Germinal center (tissue), 1 donor: ENCODE measurements at regions not wholly inside any gene's neighbourhood (a gene's known extent, or its start where the extent isn't known, plus 50 kb on each side); places are given as distances from the start of the nearest gene placed in this dataset.
A peak's percentile ranks its signal among the peaks of the same experiment; 100 is the strongest.
"Not testable (repeated sequence)": the region's sequence is repeated elsewhere in the genome, so short reads cannot be mapped to it uniquely, and the experiment has no call there.

Source experiments
- DNase-seq: peaks from one replicate; pipeline ENCODE4 v3.0.0; 2012; ENCODE audit warnings: mixed read lengths, low spot score

DNA sequence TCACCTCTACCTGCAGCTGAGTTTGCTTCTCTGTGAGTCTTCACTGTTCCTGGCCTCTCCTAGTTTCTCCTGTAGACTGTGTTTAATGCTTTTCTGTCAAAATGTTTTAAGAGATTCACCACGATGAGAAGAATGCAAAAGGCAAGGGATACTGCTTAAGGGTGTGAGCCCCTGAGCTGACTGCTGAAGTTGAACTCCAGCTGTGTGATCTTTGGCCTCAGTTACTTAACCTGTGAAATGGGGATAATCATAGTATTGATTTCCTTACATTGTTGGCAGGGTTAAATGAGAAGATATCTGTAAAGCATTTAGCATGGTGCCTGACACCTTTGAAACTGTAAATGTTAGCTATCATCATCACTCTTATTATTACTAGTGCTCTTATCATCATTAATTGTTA, 230.2 kb upstream of the MYLIP start:
- DNase-seq: no peak

DNA sequence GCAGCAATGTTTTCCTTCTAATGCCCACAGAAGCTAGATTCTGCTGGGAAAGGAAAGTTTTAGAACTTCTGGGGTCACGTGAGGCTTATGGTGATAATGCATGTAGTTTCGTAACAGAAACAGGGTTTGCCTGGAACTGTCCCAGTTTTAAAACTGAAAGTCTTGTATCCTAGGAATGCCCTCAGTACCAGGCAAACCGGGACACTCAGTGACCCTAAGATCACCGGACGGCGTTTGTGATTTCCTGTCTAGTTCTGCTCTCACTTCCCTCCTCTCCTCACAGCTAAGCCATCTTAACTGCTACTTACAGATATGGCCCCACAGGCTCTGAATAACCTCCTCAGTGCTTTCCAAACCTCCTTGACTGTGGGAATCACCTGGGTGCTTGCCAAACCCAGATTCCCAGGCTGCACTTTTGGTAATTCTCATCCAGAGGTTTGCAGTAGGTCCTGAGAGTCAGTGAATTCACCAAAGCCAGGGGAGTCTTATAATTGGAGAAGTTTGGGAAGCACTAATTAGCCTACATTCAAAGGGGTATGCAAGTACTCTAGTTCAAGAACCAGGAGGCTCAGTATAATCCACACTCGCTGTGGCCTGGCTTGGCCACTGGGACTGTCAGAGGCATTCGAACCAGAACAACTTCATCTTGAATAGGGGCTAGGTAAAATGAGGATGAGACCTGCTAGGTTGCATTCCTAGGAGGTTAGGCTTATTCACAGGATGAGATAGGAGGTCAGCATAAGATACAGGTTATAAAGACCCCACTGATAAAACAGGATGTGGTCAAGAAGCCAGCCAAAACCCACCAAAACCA, 231.6 kb upstream of the MYLIP start:
- no peak for DNase-seq

DNA sequence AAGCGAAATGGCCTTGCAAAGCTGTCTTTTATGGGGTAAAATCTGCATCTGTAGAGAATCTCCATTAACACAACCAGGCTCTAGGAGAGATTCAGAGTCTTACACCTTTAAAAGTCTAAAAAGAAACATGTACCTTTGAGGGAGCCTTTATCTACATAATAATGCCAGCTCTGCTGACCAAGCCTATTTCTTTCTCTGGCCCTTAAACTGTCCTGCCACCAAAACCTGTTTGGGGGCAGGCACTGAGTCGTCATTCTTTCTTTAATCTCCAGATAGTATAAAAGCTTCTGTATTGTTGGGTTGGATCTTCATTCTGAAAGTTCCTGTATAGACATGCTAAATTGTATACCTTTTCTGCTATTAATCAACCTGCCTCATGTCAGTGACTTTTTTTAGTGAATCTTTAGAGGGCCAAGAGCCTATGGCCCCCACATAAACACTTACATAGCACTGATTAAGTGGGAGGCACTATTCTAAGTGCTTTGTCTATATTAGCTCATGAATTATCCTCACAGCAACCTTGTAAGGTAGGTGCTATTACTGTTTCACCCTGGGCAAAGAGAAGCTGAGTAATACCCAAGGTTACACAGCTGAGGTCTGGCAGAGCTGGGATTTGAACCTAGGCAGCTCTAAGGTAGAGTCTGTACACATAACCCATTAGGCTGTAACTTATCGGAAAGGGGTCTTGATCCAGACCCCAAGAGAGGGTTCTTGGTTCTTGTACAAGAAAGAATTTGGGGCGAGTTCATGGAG, 232.3 kb upstream of the DTNBP1 start:
- no peak for DNase-seq

DNA sequence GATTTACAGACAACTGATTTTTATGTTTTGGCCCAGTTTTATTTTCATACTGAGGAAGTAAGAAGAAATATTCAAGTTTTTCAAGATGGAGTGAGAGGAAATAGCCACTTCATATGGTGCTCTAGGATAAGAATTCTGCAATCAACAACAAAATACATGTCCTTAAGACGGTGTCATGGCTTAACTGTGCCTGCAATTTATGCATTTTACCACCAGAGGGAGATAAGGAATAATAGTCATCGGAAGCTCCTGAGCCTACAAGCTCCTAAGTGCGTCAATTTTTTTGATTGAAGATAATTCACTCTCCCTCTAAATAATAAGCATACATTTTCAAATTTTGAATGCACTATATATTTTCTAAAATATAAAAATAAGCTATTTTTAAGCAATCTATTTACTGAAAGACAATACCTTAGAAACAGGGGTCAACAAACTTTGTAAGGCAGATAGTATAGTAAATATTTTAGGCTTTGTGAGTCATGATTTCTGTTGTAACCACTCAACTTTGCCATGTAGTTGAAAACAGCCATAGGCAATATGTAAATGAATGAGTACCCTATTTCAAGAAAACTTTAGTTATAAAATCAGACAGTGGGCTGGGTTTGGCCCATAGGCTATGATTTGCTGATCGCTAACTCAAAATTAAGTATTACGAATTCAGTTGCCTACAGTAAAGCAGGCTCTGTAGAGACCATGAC, 230.9 kb upstream of the DTNBP1 start:
- DNase-seq: peak; percentile 51

DNA sequence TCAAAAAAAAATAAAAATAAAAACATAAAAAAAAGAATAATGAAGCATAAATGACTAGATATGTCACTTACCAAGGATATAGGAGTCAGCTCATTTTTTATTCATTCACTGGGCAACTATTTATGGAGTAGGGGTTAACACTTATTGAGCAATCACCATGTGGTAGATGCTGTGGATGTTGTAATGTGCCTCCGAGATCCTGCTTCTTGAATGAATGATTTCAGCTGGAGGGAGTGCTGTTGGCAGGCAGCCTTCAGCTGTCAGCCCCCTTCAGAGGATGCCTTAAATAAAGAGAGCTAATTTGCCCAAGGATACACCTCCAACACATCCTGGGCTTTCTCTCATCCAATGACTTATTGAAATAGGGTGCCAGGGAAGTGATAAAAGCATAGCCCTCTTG, 229.5 kb upstream of the DTNBP1 start:
- DNase-seq: no peak

DNA sequence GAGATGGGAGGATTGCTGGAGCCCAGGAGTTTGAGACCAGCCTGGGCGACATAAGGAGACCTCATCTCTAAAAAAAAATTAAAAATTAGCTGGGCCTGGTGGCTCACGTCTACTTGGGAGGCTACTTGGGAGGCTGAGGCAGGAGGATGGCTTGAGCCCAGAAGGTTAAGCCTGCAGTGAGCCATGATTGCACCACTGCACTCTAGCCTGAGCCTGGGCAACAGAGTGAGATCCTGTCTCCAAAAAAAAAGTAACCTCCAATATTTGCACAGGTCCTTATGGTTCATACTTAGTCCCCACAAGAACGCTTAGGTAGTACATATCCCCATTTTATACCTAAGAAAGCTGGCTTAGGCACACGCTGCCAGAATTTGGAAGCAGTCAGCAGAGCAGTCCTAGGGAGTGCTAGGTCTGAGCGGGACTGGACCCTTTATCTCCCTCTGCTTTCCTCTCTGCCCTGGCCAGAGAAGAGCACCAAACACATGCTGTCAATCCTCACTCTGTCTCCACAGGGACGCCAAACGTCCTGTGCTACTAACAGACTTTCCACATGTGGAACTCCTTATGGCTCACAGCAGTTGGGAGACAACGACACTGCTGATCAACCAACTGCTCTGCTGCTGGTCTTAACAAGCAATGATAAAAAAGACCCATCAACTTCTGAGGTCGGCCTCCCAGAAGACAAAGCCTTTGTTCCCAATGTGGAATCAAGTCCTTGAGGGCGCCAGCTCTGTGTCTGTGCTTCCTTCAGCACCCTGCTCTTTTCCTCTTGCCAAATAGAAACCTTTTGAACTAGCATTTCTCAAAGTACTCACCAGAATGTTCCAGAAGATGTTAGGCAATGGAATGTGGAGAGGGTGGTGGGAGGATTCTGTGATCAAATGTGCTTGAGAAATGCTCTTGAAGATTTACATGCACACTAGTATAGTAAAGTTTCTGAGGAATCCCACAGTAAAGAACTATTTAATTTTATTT, 226.3 kb upstream of the DTNBP1 start:
- DNase-seq: no peak

DNA sequence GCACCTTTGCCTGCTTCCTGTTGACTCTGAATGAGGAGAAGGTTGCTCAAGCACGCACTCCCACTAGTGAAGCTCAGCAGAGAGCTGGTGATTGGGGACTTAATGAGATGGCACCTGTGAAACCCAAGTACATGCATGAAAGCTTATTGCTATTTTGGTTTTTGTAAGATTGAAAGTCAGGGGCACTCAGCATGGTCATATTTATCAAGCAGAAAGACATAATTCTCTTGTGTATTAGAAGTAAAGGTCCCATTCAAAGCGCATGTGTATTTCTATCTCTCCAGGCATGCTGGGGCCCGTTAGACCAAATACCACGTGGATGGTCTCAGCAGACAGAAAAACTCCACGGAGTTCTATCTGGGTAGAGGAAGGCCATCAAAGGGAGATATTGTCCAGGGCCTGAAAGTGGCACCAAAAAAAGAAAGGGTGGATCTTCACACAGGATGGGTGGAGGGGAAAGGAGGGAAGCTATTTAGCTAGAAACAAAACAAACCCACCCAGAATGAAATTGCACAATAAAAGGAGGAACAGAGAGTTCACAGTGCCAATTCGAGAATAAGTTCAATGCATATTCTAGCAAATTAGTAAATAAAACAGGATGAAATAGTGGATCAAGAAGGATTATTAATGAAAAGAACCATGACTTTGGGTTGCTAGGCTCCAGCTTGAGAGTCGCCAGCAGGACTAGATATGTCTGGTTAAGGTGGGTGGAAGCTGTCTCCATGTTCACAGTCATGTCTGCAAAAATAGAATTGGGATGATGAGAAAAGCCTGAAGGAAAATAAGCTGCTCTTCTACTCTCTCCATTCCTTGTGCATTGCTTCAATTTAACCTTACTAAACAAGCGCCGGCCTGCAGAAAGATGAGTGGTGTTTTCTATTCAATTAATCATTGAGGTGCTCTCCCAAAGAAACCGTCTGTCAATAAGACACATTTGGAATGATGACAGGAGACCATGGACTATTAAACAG, 224.9 kb upstream of the DTNBP1 start:
- peak; percentile 46 for DNase-seq

DNA sequence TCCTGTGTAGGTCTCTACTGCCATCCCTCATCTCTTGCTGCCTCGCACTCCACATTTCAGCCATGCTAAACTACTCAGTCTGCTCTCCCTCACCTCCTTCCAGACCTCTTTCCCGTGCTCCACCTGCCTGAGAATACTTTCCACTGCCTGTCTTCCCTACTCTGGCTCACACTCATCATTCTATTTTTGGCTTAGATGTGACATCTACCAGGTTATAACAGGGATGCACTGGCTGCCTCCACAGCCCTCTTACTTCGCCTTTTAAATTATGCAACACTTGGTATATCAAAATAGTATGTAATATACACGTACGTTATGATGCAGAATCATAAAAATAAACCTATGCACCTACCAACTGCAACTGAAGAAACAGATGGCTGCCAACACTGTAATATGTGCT, 222.8 kb upstream of the DTNBP1 start:
- no peak for DNase-seq

DNA sequence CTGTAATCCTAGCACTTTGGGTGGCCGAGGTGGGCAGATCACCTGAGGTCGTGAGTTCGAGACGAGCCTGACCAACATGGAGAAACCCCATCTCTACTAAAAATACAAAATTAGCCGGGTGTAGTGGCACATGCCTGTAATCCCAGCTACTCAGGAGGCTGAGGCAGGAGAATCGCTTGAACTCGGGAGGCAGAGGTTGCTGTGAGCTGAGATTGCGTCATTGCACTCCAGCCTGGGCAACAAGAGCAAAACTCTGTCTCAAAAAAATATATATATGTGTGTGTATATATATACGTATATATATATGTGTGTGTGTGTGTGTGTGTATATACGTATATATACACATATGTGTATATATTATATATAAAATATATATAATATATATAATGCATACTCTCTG, 220.8 kb upstream of the DTNBP1 start:
- DNase-seq: not testable (repeated sequence)

DNA sequence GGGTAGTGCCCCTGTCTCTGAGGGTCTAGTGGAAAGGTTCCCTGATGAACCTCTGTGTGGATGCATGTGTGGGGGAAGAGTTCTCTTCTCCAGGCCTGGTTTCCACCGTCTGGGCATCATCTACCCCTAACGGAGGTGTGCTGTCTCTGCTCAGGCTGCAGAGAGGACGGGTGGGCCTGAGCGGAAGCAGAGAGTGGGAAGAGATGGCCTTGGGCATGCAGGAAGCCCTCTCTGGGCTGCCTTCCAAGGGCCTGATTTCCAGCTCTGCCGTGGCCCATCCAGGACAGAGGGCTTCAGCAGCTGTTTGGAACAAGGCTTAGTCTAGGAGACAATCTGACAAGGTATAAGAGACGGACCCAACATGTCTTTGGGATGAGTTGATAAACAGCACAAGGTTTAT, 220.1 kb upstream of the DTNBP1 start:
- DNase-seq: no peak

DNA sequence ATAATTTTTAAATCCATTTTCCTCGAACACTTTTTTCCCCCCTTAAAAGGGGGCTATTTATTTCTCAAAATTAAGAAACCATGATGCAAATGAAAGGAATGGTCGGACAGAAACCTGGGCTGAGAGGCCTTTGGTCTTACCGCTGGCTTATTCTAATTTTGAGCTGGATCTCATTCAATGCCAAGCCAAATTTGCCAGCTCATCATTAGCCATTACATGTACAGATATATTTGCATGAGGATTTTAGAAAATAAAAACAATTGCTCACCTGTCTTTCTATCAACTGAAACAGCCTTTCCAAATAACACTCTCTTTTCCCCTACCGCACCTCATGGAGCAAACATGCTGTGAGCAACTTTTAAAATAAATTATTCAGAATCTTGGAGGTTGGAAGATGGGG, 219.5 kb upstream of the DTNBP1 start:
- no peak for DNase-seq

DNA sequence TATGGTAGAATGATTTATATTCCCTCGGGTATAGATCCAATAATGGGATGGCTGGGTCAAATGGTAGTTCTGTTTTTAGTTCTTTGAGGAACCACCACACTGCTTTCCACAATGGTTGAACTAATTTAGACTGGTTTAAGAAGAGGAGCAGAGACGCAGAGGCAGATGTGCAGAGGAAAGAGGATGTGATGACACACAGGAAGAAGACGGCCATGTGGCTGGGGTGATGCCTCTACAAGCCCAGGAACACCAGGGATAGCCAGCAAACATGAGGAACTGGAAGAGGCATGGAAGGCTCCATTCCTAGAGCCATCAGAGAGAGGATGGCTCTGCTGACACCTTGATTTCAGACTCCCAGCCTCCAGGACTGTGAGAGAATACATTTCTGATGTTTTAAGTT, 218.3 kb upstream of the DTNBP1 start:
- no peak for DNase-seq

DNA sequence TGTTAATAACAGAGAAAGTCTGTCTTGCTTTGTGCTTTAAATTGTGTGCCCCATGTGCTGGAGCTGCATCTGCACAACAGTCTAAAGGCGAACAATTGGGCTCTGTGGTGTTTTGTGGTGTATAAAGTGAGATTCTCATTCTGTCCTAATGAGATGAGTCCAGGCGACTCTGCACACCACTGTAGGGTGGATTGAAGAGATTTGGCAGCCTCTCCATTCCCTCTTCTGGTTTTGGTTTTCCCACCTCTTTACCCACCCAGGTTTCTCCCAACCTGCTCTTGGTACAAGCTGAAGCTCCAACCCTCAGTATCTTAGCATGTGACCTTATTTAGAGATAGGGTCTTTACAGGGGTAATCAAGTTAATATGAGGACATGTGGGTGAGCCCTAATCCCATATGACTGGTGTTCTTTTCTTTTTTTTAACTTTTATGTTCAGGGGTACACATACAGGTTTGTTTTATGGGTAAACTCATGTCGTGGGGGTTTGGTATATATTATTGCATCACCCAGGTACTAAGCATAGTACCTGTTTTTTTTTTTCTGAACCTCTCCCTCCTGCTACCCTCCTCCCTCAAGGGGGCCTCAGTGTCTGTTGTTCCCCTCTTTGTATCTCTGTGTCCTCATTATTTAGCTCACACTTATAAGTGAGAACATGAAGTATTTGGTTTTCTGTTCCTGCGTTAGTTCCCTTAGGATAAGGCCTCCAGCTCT, 217.6 kb upstream of the DTNBP1 start:
- DNase-seq: no peak

DNA sequence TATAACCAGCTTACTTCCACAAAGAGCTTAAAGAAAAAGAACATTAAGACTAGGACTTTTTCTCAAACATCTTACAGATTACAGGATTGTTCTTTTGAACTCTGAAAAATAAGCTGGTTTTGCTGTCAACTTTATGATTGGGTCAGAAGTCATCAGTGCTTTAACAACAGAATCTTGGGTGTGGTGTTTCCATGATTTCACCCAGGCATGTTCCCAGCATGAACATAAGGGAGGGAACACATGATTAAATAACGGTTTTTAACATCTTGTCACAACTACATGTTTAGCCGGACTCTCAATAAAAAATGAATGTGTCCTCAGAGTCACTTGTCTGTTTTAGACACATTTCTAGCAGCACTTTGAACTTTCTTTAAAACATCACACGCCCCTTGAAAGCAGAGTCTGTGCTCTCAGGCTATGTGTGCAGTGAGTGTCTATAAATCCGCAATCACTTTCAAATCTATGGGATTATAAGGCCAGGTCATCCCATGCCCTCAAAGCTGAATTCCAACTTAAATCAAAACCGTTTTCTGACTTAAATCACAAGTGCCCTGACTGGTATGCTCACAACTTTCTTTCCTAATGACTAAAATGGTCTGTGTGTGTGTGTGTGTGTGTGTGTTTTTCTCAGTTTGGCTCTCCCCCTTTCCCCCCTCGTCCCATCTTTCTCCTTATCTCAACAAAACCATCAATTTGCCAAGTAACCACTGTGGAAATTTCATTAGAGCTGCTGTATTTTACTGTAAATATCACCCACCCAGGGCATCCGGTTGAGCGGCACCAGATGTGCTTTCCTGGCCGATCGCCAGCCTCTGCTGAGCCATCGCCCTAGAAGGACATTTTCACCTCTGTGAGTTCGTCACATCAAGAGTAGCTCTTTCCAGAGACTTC, 216.8 kb upstream of the DTNBP1 start:
- peak; percentile 43 for DNase-seq

DNA sequence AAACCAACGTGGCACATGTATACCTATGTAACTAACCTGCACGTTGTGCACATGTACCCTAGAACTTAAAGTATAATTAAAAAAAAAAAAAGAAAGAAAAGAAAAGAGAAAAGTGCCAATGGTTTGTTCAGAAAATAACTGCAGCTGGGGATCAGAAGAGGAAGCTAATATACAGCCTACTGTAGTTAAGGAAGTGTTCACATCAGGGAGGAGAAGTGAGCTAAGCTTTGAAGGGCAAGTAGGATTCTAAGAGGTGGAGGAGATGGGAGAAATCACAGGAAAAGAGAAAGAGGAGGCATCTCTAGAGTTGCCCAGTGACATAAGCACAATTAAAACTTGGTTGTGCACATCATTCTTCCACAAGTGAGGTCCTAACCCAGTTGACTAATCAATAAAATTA, 214.4 kb upstream of the DTNBP1 start:
- no peak for DNase-seq

DNA sequence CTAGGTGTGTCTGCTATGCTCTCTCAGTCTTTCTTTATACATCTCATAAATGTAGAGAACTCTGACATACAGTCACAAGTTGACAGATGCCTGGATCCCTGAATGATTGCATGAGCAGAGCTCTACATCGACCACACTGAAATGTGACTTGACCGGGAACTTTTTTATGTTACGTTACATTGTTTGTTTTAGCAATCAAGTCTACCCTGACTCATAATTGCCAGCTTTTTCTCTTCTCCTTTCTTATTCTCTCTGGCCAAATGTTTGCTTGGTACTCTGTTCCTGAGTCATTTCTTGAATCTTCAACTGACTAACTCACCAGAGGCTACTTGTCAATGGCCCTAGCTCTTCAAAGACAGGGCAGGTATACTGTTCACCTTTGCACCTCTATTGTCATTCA, 213.6 kb upstream of the DTNBP1 start:
- no peak for DNase-seq

DNA sequence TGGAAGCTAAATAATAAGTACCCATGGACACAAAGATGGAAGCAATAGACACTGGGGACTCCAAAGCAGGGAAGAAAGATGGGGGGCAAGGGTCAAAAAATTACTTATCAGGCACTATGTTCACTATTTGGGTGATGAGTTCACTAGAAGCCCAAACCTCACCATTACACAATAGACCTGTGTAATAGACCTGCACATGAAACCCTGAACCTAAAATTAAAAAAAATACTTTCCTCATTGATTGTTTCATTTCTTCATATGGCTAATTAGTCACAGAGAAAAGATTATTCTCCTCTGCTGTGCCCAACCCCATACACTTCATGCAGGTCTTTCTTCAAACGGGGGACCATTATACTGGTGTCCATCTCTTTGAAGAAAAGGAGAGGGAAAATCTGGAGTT, 213.0 kb upstream of the DTNBP1 start:
- no peak for DNase-seq

DNA sequence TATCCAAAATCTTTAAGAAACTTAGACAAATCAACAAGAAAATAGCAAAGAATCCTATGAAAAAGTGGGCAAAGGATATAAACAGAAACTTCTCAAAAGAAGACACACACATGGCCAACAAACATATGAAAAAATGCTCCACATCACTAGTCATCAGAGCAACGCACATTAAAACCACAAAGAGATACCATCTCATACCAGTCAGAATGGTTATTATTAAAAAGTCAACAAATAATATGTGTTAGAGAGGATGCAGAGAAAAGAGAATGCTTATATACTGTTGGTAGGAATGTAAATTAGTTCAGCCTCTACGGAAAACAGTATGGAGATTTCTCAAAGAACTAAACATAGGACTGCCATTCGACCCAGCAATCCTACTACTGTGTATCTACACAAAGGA, 212.0 kb upstream of the DTNBP1 start:
- no peak for DNase-seq

DNA sequence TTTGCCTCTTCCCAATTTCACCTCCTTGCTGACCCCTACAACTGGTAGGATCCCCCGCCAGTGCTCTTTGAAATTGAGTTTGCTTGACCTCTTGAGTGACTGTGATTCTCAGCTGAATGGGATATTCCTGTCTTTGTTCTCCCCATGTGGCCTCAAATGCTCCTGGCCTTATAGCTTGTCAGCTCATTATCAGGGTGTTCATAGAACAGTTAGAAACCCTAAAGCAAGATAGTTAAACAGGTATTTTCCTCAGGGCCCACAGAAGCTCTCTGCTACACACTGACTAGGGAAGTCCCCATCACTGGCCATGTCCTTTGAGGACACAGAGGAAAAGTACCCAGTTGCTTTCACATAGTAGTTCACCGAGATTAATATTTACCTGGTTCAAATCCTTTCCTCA, 211.5 kb upstream of the DTNBP1 start:
- DNase-seq: no peak
